SK-N-SH treated with all-trans-retinoic acid at 6 μM for 48 hours (cell line): ENCODE measurements at regions not wholly inside any gene's neighbourhood (a gene's known extent, or its start where the extent isn't known, plus 50 kb on each side); places are given as distances from the start of the nearest gene placed in this dataset.

Experiments
- ATAC-seq: fragments of 200-7000 bp; cut with Tn5 transposase; 3 replicates; pipeline ENCODE4 v1.9.1; 2020; ENCODE audit warnings: mild to moderate bottlenecking, moderate library complexity
- BACH2 ChIP-seq: fragments of 250-450 bp; sonication (Bioruptor Pico); IDR thresholded peaks from 2 replicates; pipeline ENCODE4 v1.9.0; 2021; ENCODE audit warnings: mild to moderate bottlenecking, borderline replicate concordance
- CSDC2 ChIP-seq: fragments of 250-450 bp; sonication (Bioruptor Pico); IDR thresholded peaks from 2 replicates; pipeline ENCODE4 v1.5.0; 2020; ENCODE audit warnings: mild to moderate bottlenecking, moderate library complexity
- ESRRG ChIP-seq: fragments of 250-450 bp; sonication (Bioruptor Pico); IDR thresholded peaks from 2 replicates; pipeline ENCODE4 v1.6.1; 2021; ENCODE audit warnings: mild to moderate bottlenecking
- GLIS3 ChIP-seq: fragments of 250-450 bp; sonication (Bioruptor Pico); IDR thresholded peaks from 2 replicates; pipeline ENCODE4 v1.5.0; 2020; ENCODE audit warnings: mild to moderate bottlenecking, moderate library complexity
- ISL1 ChIP-seq: fragments of 250-450 bp; sonication (Bioruptor Pico); IDR thresholded peaks from 2 replicates; pipeline ENCODE4 v2.1.2; 2022; ENCODE audit warnings: mild to moderate bottlenecking, moderate library complexity
- OSR1 ChIP-seq: fragments of 250-450 bp; sonication (Bioruptor Pico); IDR thresholded peaks from 2 replicates; pipeline ENCODE4 v1.8.0; 2022; ENCODE audit warnings: moderate library complexity, mild to moderate bottlenecking, inconsistent platforms
- PATZ1 ChIP-seq: fragments of 250-450 bp; sonication (Bioruptor Pico); IDR thresholded peaks from 2 replicates; pipeline ENCODE4 v1.8.0; 2020; ENCODE audit warnings: mild to moderate bottlenecking, moderate library complexity, borderline replicate concordance
- PPARA ChIP-seq: fragments of 250-450 bp; sonication (Bioruptor Pico); IDR thresholded peaks from 2 replicates; pipeline ENCODE4 v1.5.0; 2020; ENCODE audit warnings: mild to moderate bottlenecking, borderline replicate concordance
- RARB ChIP-seq: fragments of 250-450 bp; sonication (Bioruptor Pico); IDR thresholded peaks from 2 replicates; pipeline ENCODE4 v1.8.0; 2021; ENCODE audit warnings: mild to moderate bottlenecking, moderate library complexity
- SNAI2 ChIP-seq: fragments of 250-450 bp; sonication (Bioruptor Pico); IDR thresholded peaks from 2 replicates; pipeline ENCODE4 v1.5.0; 2020; ENCODE audit warnings: mild to moderate bottlenecking, moderate library complexity
- TCF4 ChIP-seq: fragments of 250-450 bp; sonication (Bioruptor Pico); IDR thresholded peaks from 2 replicates; pipeline ENCODE4 v1.8.0; 2021; ENCODE audit warnings: mild to moderate bottlenecking, moderate library complexity, borderline replicate concordance
- TOX ChIP-seq: fragments of 250-450 bp; sonication (Bioruptor Pico); IDR thresholded peaks from 2 replicates; pipeline ENCODE4 v1.8.0; 2021; ENCODE audit warnings: mild to moderate bottlenecking, moderate library complexity, borderline replicate concordance
- TSHZ2 ChIP-seq: fragments of 250-450 bp; sonication (Bioruptor Pico); IDR thresholded peaks from 2 replicates; pipeline ENCODE4 v1.5.0; 2020; ENCODE audit warnings: mild to moderate bottlenecking, moderate library complexity
- ZC3H10 ChIP-seq: fragments of 250-450 bp; sonication (Bioruptor Pico); IDR thresholded peaks from 2 replicates; pipeline ENCODE4 v1.5.1; 2021; ENCODE audit warnings: mild to moderate bottlenecking, moderate library complexity
- ZFP3 ChIP-seq: fragments of 250-450 bp; sonication (Bioruptor Pico); IDR thresholded peaks from 2 replicates; pipeline ENCODE4 v1.5.0; 2020; ENCODE audit warnings: mild to moderate bottlenecking, moderate library complexity
- ZFP30 ChIP-seq: fragments of 450-650 bp; formaldehyde crosslinking; IDR thresholded peaks from 2 replicates; pipeline ENCODE4 v1.5.0; 2022; ENCODE audit warnings: mild to moderate bottlenecking, moderate library complexity
- ZNF565 ChIP-seq: fragments of 450-650 bp; formaldehyde crosslinking; conservative IDR thresholded peaks from 2 replicates; pipeline ENCODE4 v1.5.0; 2020; ENCODE audit warnings: low read depth, mild to moderate bottlenecking, moderate library complexity
- ZNF8 ChIP-seq: fragments of 450-650 bp; formaldehyde crosslinking; IDR thresholded peaks from 2 replicates; pipeline ENCODE4 v1.5.0; 2020; ENCODE audit warnings: mild to moderate bottlenecking, moderate library complexity
- TF ChIP-seq, protein P1 (sequence below): fragments of 250-450 bp; sonication (Bioruptor Pico); IDR thresholded peaks from 2 replicates; pipeline ENCODE4 v1.5.1; 2021; ENCODE audit warnings: mild to moderate bottlenecking, moderate library complexity
- TF ChIP-seq, protein P2 (sequence below): fragments of 250-450 bp; sonication (Bioruptor Pico); IDR thresholded peaks from 2 replicates; pipeline ENCODE4 v1.8.0; 2021; ENCODE audit warnings: low read depth, mild to moderate bottlenecking, moderate library complexity, borderline replicate concordance

DNA sequence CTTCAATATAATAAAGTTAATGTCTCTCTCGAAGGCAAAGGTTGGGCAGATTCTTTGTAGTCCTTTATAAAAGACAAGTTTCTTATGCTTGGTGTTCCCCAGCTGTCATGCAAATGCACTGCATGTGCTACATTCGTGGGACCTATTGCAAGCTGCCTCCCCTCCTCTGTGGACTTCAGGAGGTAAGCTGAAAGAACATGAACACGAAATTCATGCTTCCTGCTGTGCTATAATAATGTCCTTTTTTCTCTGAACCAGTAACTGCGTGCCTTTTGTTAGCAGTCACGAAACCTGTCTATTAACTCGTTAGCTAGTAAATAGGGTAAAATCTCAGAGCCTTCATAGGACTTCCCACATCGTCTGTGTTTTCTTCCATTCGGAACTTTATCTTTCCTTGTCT, 363.5 kb downstream of the CDH9 start (continued):
- TF ChIP-seq, protein P1, sequence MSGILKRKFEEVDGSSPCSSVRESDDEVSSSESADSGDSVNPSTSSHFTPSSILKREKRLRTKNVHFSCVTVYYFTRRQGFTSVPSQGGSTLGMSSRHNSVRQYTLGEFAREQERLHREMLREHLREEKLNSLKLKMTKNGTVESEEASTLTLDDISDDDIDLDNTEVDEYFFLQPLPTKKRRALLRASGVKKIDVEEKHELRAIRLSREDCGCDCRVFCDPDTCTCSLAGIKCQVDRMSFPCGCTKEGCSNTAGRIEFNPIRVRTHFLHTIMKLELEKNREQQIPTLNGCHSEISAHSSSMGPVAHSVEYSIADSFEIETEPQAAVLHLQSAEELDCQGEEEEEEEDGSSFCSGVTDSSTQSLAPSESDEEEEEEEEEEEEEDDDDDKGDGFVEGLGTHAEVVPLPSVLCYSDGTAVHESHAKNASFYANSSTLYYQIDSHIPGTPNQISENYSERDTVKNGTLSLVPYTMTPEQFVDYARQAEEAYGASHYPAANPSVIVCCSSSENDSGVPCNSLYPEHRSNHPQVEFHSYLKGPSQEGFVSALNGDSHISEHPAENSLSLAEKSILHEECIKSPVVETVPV (CRISPR knock-in tag), result no peak
- TF ChIP-seq CSDC2 (no peak), ZC3H10 (no peak)

- TF ChIP-seq ESRRG (CRISPR knock-in tag) (no peak), GLIS3 (CRISPR knock-in tag) (no peak), RARB (CRISPR knock-in tag) (no peak), ZNF8 (CRISPR knock-in tag) (no peak), TCF4 (no peak), OSR1 (no peak), PATZ1 (CRISPR knock-in tag) (no peak)
- TF ChIP-seq, protein P1 (CRISPR knock-in tag), result no peak
- ATAC-seq, result no peak
Measured at GRCh38 chr5:26669523-26669922, 368.9 kb downstream of the CDH9 start.

DNA sequence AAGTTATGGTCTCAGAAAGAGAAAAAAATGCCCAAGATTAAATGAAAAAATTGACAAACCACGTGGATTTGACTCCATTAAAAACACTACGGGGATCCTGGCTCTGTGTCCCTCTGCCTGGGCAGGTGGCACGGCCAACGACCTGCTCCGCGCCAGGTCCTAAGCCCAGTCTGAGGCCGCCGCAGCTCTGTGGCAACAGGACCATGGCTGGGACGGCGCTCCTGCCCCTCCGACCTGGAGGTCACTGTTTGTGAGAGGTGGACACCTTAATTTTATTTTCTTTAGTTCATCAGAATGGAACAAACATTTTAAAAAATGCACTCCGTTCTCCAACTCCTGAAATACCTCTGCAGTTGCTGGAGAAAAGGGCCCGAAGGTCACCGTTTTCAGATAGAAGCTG, 369.4 kb downstream of the CDH9 start:
- no peak for ATAC-seq
- no peak for TF ChIP-seq ISL1
- no peak for TF ChIP-seq GLIS3 (CRISPR knock-in tag)
- TF ChIP-seq, protein P2, sequence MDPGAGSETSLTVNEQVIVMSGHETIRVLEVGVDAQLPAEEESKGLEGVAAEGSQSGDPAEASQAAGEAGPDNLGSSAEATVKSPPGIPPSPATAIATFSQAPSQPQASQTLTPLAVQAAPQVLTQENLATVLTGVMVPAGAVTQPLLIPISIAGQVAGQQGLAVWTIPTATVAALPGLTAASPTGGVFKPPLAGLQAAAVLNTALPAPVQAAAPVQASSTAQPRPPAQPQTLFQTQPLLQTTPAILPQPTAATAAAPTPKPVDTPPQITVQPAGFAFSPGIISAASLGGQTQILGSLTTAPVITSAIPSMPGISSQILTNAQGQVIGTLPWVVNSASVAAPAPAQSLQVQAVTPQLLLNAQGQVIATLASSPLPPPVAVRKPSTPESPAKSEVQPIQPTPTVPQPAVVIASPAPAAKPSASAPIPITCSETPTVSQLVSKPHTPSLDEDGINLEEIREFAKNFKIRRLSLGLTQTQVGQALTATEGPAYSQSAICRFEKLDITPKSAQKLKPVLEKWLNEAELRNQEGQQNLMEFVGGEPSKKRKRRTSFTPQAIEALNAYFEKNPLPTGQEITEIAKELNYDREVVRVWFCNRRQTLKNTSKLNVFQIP (CRISPR knock-in tag), result no peak
- TF ChIP-seq ZFP3, result no peak
- TF ChIP-seq SNAI2, result no peak

DNA sequence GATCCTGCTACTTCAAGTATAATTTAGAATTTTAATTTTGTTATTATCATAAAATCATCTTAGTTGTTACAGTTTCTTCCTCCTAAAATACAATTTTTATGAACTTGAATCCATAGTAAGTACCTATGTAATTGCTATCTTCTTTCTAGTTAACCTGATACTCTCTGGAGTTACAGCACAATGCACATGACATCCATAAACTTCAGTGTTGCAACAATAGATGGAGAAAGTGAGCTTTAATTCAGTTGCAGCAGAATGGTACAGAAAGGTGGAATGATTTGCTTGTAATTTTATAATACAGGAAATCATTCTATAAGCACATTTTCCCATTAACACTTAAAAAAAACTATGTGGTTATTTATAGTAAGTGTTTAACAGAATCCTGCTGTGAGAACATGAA, 372.0 kb downstream of the CDH9 start:
- TF ChIP-seq, protein P1 (CRISPR knock-in tag), result no peak
- TF ChIP-seq ZC3H10 (no peak), OSR1 (no peak)
- no peak for ATAC-seq

- ATAC-seq, result no peak
- TF ChIP-seq BACH2 (CRISPR knock-in tag), result no peak
- TF ChIP-seq TSHZ2 (CRISPR knock-in tag), result no peak
- no peak for TF ChIP-seq TOX (CRISPR knock-in tag)
- no peak for TF ChIP-seq OSR1
- TF ChIP-seq, protein P2 (CRISPR knock-in tag), result no peak
- no peak for TF ChIP-seq SNAI2
- TF ChIP-seq ZC3H10, result no peak
- no peak for TF ChIP-seq ZFP30 (CRISPR knock-in tag)
- TF ChIP-seq ZNF565 (CRISPR knock-in tag), result no peak
- TF ChIP-seq PPARA (CRISPR knock-in tag), result no peak
- TF ChIP-seq RARB (CRISPR knock-in tag), result no peak
- TF ChIP-seq, protein P1 (CRISPR knock-in tag), result no peak
- no peak for TF ChIP-seq ZNF8 (CRISPR knock-in tag)
Measured at GRCh38 chr5:26663500-26663899, 374.9 kb downstream of the CDH9 start.
